Stimulated activated CD8-positive, alpha-beta memory T cell treated with anti-CD3 and anti-CD28 coated beads, Interleukin-2, amount 100 ng/mL, for 1 hour (primary cell): ENCODE measurements at regions not wholly inside any gene's neighbourhood (a gene's known extent, or its start where the extent isn't known, plus 50 kb on each side); places are given as distances from the start of the nearest gene placed in this dataset.

Experiments
- DNase-seq, 2 donors: peaks; one replicate each; pipeline ENCODE4 v3.0.0-alpha.2; 2020; ENCODE audit warnings: low read depth in 2 of 2

GRCh38 chr10:14468023-14468441, 137.3 kb upstream of the FRMD4A start:
- no peak for DNase-seq

- no peak for DNase-seq
Measured at GRCh38 chr10:14466257-14466656, 135.5 kb upstream of the FRMD4A start.

GRCh38 chr10:14460447-14460846, 129.7 kb upstream of the FRMD4A start:
- no peak for DNase-seq

- no peak for DNase-seq
Measured at GRCh38 chr10:14459665-14460064, 128.9 kb upstream of the FRMD4A start.

GRCh38 chr10:14456870-14457266, 126.1 kb upstream of the FRMD4A start:
- no peak for DNase-seq

GRCh38 chr10:14456218-14456869, 125.6 kb upstream of the FRMD4A start:
- no peak for DNase-seq

GRCh38 chr10:14454629-14455028, 123.9 kb upstream of the FRMD4A start:
- DNase-seq, result no peak

GRCh38 chr10:14454206-14454605, 123.5 kb upstream of the FRMD4A start:
- DNase-seq, result no peak

- DNase-seq, result no peak
Measured at GRCh38 chr10:14453593-14453992, 122.9 kb upstream of the FRMD4A start.

GRCh38 chr10:14451341-14451740, 120.6 kb upstream of the FRMD4A start:
- no peak for DNase-seq

- DNase-seq, result no peak
Measured at GRCh38 chr10:14450041-14450491, 119.3 kb upstream of the FRMD4A start.

- DNase-seq, result no peak
Measured at GRCh38 chr10:14449293-14449815, 118.6 kb upstream of the FRMD4A start.

GRCh38 chr10:14448197-14448990, 117.7 kb upstream of the FRMD4A start:
- no peak for DNase-seq

GRCh38 chr10:14447094-14447839, 116.5 kb upstream of the FRMD4A start:
- DNase-seq, result no peak

- no peak for DNase-seq
Measured at GRCh38 chr10:14439451-14440259, 108.9 kb upstream of the FRMD4A start.

GRCh38 chr10:14438576-14438975, 107.9 kb upstream of the FRMD4A start:
- no peak for DNase-seq

- DNase-seq, result no peak
Measured at GRCh38 chr10:14438057-14438456, 107.3 kb upstream of the FRMD4A start.

- no peak for DNase-seq
Measured at GRCh38 chr10:14435976-14436632, 105.4 kb upstream of the FRMD4A start.

- no peak for DNase-seq
Measured at GRCh38 chr10:14433147-14433546, 102.4 kb upstream of the FRMD4A start.

GRCh38 chr10:14431868-14432267, 101.1 kb upstream of the FRMD4A start:
- DNase-seq, result no peak
